Muscle layer of duodenum (tissue), 2 donors: ENCODE measurements at regions not wholly inside any gene's neighbourhood (a gene's known extent, or its start where the extent isn't known, plus 50 kb on each side); places are given as distances from the start of the nearest gene placed in this dataset.

Experiments
- H3K27ac ChIP-seq: one replicate; pipeline ENCODE4 v1.7.0; 2013; ENCODE audit warnings: mild to moderate bottlenecking, low read length
- H3K27me3 ChIP-seq: one replicate; pipeline ENCODE4 v1.7.0; 2013; ENCODE audit warnings: low read depth, mild to moderate bottlenecking, control low read depth, low read length
- H3K36me3 ChIP-seq, 2 donors: one replicate each; pipeline ENCODE4 v1.7.0; 2013; ENCODE audit warnings: low read length in 2 of 2, control low read depth in 1 of 2, mild to moderate bottlenecking in 1 of 2; ENCODE audit not compliant: insufficient read depth in 2 of 2, control insufficient read depth in 1 of 2
- H3K4me1 ChIP-seq, 2 donors: one replicate each; pipeline ENCODE4 v1.7.0; 2013; ENCODE audit warnings: low read length in 2 of 2, mild to moderate bottlenecking in 2 of 2, control low read depth in 1 of 2, moderate library complexity in 1 of 2; ENCODE audit not compliant: insufficient read depth in 2 of 2, control insufficient read depth in 1 of 2
- H3K4me3 ChIP-seq, 2 donors: one replicate each; pipeline ENCODE4 v1.7.0; 2013; ENCODE audit warnings: low read length in 2 of 2, low read depth in 1 of 2, mild to moderate bottlenecking in 1 of 2
- H3K9me3 ChIP-seq, 2 donors: one replicate each; pipeline ENCODE4 v1.7.0; 2013; ENCODE audit warnings: low read length in 2 of 2, control low read depth in 1 of 2, mild to moderate bottlenecking in 1 of 2; ENCODE audit not compliant: control insufficient read depth in 1 of 2
- donor health status: healthy.

DNA sequence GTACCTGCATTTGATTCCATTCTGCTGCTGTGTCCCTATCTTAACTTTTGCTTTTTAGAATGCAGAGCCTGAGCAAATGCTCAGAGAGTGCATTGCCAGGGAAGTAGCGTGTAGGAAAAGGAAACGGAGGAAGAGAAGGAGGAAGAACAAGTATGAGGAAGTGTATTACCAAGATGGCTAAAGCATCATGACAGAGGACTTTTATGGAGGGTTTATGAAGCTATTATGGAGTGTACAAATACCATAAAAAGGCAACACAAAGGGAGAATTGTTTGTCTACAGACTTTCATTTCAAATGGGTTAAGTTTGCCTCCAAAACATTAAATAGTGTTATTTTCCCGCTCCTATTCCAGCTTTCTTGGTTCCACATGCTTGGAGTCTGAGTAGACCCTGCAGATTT lies 1899.8 kb upstream of the NUDT12 start:
- Histone ChIP-seq H3K36me3 (no peaks in the 10 kb centered on the region), H3K27ac (no peak overlapping the region), H3K4me3 (no peak overlapping the region), H3K27me3 (no peaks in the 10 kb centered on the region), H3K4me1 (no peaks in the 10 kb centered on the region), H3K9me3 (peaks cover 0 to 5% of the 10 kb centered on the region in 2 donors)

- Histone ChIP-seq H3K36me3 (no peaks in the 10 kb centered on the region), H3K27ac (no peak overlapping the region), H3K9me3 (peaks cover 0 to 5% of the 10 kb centered on the region in 2 donors), H3K27me3 (no peaks in the 10 kb centered on the region), H3K4me1 (no peaks in the 10 kb centered on the region), H3K4me3 (no peak overlapping the region)
These were observed 1898.1 kb upstream of the NUDT12 start for GRCh38 chr5:105460721-105461120.

- H3K27me3 ChIP-seq: no peaks in the 10 kb centered on the region
- no peak overlapping the region for H3K27ac ChIP-seq
- no peaks in the 10 kb centered on the region for H3K4me1 ChIP-seq
- no peaks in the 10 kb centered on the region for H3K36me3 ChIP-seq
- H3K4me3 ChIP-seq: no peak overlapping the region
- no peaks in the 10 kb centered on the region for H3K9me3 ChIP-seq
These were observed 1890.7 kb upstream of the NUDT12 start for GRCh38 chr5:105453216-105453807.

GRCh38 chr5:105448271-105448670 lies 1885.7 kb upstream of the NUDT12 start:
- no peaks in the 10 kb centered on the region for H3K36me3 ChIP-seq

DNA sequence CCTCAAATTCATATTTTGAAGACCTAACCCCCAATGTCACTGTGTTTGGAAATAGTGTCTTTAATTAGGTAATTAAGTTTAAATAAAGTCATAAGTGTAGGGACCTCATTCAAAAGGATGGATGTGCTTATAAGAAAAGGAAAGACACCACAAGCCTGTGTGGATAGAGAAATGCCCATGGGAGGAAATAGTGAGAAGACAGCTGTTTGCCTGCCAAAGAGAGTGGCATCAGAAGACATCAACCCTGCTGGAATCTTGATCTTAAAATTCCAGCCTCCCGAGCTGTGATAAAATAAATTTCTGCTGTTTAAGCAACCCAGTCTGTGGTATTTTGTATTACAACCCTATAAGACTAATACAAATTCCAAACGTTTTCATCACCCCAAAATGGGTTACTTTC lies 1867.9 kb upstream of the NUDT12 start:
- Histone ChIP-seq H3K4me3 (no peak overlapping the region), H3K27me3 (no peaks in the 10 kb centered on the region), H3K9me3 (no peaks in the 10 kb centered on the region), H3K27ac (no peak overlapping the region), H3K4me1 (no peaks in the 10 kb centered on the region), H3K36me3 (no peaks in the 10 kb centered on the region)

More at GRCh38 chr5:105448271-105448670, 1885.7 kb upstream of the NUDT12 start:
- no peak overlapping the region for H3K27ac ChIP-seq
- H3K4me3 ChIP-seq: no peak overlapping the region
- no peaks in the 10 kb centered on the region for H3K4me1 ChIP-seq
- no peaks in the 10 kb centered on the region for H3K27me3 ChIP-seq
- no peaks in the 10 kb centered on the region for H3K9me3 ChIP-seq

GRCh38 chr5:105428451-105429380 lies 1866.1 kb upstream of the NUDT12 start:
- Histone ChIP-seq H3K9me3 (no peaks in the 10 kb centered on the region), H3K4me3 (no peak overlapping the region)

GRCh38 chr5:105414067-105414466 lies 1851.5 kb upstream of the NUDT12 start:
- no peaks in the 10 kb centered on the region for H3K4me1 ChIP-seq
- no peaks in the 10 kb centered on the region for H3K27me3 ChIP-seq
- H3K27ac ChIP-seq: no peak overlapping the region
- peaks cover 0 to 6% of the 10 kb centered on the region in 2 donors for H3K9me3 ChIP-seq
- no peak overlapping the region for H3K4me3 ChIP-seq
- no peaks in the 10 kb centered on the region for H3K36me3 ChIP-seq

More at GRCh38 chr5:105428451-105429380, 1866.1 kb upstream of the NUDT12 start:
- H3K36me3 ChIP-seq: no peaks in the 10 kb centered on the region
- H3K4me1 ChIP-seq: no peaks in the 10 kb centered on the region
- no peaks in the 10 kb centered on the region for H3K27me3 ChIP-seq
- H3K27ac ChIP-seq: no peak overlapping the region

DNA sequence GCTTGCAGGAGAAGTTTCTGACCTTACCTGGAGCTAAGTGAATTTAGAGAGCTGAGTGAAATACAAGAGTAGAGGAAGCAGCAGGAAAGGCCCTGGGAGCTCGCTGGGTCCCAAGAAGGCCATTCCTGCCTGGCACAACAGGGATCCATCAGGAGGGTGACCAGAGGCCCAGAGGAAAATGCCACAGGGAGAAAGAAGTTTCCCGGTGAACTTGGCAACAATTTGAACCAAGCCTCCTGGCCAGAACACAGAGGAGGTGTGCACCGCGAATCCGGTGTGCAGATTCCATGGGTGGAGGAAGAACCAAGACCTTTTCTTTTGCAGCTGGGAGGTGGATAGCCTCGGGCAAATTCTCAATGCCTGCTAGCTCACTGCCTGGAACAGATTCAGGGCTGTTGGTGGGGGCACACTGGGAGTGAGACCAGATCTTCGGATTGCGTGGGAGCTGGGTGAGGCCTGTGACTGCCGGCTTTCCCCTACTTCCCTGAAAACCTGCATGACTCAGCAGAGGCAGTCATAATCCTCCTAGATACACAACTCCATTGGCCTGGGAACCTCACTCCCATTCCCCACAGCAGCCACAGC lies 1850.9 kb upstream of the NUDT12 start:
- H3K36me3 ChIP-seq: no peaks in the 10 kb centered on the region
- no peaks in the 10 kb centered on the region for H3K27me3 ChIP-seq
- no peak overlapping the region for H3K27ac ChIP-seq
- H3K4me3 ChIP-seq: no peak overlapping the region
- peaks cover 0 to 1% of the 10 kb centered on the region in 2 donors for H3K9me3 ChIP-seq
- H3K4me1 ChIP-seq: no peaks in the 10 kb centered on the region

GRCh38 chr5:105409695-105410094 lies 1847.1 kb upstream of the NUDT12 start:
- H3K27me3 ChIP-seq: no peaks in the 10 kb centered on the region
- H3K36me3 ChIP-seq: no peaks in the 10 kb centered on the region
- H3K4me3 ChIP-seq: no peak overlapping the region
- no peaks in the 10 kb centered on the region for H3K4me1 ChIP-seq
- H3K9me3 ChIP-seq: no peaks in the 10 kb centered on the region
- no peak overlapping the region for H3K27ac ChIP-seq

DNA sequence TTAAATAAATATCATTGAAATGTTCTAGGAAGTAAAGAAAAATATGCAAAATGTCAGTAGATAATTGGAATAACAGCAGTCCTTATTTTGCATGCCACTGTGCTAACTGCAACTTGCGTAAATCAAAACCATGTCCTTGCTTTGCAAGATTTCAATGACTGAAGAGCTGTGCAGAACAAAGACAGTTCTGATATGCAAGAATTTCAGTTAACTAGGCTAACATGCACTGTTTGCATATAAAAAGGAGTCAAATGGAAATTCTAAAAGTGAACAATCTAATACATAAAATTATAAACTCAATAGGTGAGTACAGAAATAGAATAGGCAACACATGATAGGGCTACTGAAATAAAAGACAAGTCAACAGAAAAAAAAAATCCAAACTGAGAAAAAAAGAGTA lies 1844.6 kb upstream of the NUDT12 start:
- no peaks in the 10 kb centered on the region for H3K27me3 ChIP-seq
- no peaks in the 10 kb centered on the region for H3K9me3 ChIP-seq
- no peaks in the 10 kb centered on the region for H3K36me3 ChIP-seq
- H3K4me3 ChIP-seq: no peak overlapping the region
- H3K27ac ChIP-seq: no peak overlapping the region
- H3K4me1 ChIP-seq: no peaks in the 10 kb centered on the region

GRCh38 chr5:105397749-105398148 lies 1835.2 kb upstream of the NUDT12 start:
- Histone ChIP-seq H3K36me3 (no peaks in the 10 kb centered on the region), H3K27me3 (no peaks in the 10 kb centered on the region), H3K4me3 (no peak overlapping the region), H3K4me1 (no peaks in the 10 kb centered on the region), H3K9me3 (no peaks in the 10 kb centered on the region), H3K27ac (no peak overlapping the region)
